ENCODE measurements at regions not wholly inside any gene's neighbourhood (a gene's known extent, or its start where the extent isn't known, plus 50 kb on each side); places are given as distances from the start of the nearest gene placed in this dataset.

GRCh38 chr18:76602191-76602590 lies 107.1 kb upstream of the ZNF516 start:
- TF ChIP-seq CTCF (IDR thresholded peaks at IDR 0.05) (no peak), POLR2A (IDR thresholded peaks at IDR 0.05) (no peak)

Measured in adrenal gland (tissue), 5 donors.